ENCODE measurements at regions not wholly inside any gene's neighbourhood (a gene's known extent, or its start where the extent isn't known, plus 50 kb on each side); places are given as distances from the start of the nearest gene placed in this dataset.

GRCh38 chr10:35813219-35813618, 171.1 kb upstream of the FZD8 start:
- Mint-ChIP-seq H3K27ac (no peak overlapping the region), H3K4me1 (no peaks in the 10 kb centered on the region), H3K27me3 (no peaks in the 10 kb centered on the region), H3K9me3 (peaks cover 6 to 16% (median 9%) of the 10 kb centered on the region in 7 donors), H3K36me3 (no peaks in the 10 kb centered on the region), H3K4me3 (no peak overlapping the region)
- H3K27ac ChIP-seq (ENCODE audit: insufficient read depth, low read length, poor library complexity, severe bottlenecking) = no peak overlapping the region
- no peaks in the 10 kb centered on the region for H3K27me3 ChIP-seq (ENCODE audit: control insufficient read depth, insufficient read depth, low read length)
- DNase-seq (no peak), ATAC-seq (ENCODE audit: low read depth in 2 of 2) (no peak)
- H3K36me3 ChIP-seq (ENCODE audit: control insufficient read depth, insufficient read depth, low read length) = no peaks in the 10 kb centered on the region
- H3K9me3 ChIP-seq (ENCODE audit: control insufficient read depth in 2 of 2, low read length in 2 of 2) = no peaks in the 10 kb centered on the region
- no peak overlapping the region for H3K4me3 ChIP-seq (ENCODE audit: low read depth, low read length)
- H3K4me1 ChIP-seq (ENCODE audit: control insufficient read depth, insufficient read depth, low read length, poor library complexity, severe bottlenecking) = no peaks in the 10 kb centered on the region

DNA sequence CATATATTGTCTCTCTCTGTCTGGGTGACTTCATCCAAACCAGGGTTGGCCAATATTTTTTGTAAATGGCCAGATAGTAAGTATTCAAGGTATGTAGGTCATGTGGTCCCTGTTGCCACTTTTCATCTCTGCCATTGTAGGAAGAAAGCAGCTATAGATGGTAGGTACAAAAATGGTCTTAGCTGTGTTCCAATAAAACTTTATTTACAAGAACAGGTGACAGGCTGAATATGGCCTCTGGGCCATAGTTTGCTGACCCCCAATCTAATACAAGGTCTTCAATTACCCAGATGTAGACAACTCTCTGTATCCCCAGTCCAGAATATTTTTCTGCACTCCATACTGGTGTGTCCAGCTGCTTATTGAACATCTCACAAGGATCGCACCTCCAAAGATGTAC, 166.2 kb upstream of the FZD8 start:
- no peak for DNase-seq
- H3K27me3 Mint-ChIP-seq = no peaks in the 10 kb centered on the region

GRCh38 chr10:35803046-35803445, 160.9 kb upstream of the FZD8 start:
- no peak overlapping the region for H3K4me3 ChIP-seq (ENCODE audit: low read depth, low read length)
- no peaks in the 10 kb centered on the region for H3K36me3 Mint-ChIP-seq
- no peak overlapping the region for H3K27ac ChIP-seq (ENCODE audit: insufficient read depth, low read length, poor library complexity, severe bottlenecking)
- no peak overlapping the region for H3K27ac Mint-ChIP-seq
- DNase-seq = no peak
- H3K9me3 ChIP-seq (ENCODE audit: control insufficient read depth in 2 of 2, low read length in 2 of 2) = no peaks in the 10 kb centered on the region
- ATAC-seq (ENCODE audit: low read depth in 2 of 2) = no peak
- H3K4me1 ChIP-seq (ENCODE audit: control insufficient read depth, insufficient read depth, low read length, poor library complexity, severe bottlenecking) = no peaks in the 10 kb centered on the region
- H3K36me3 ChIP-seq (ENCODE audit: control insufficient read depth, insufficient read depth, low read length) = no peaks in the 10 kb centered on the region
- peaks cover 0 to 3% (median 0%) of the 10 kb centered on the region in 7 donors for H3K9me3 Mint-ChIP-seq
- no peaks in the 10 kb centered on the region for H3K4me1 Mint-ChIP-seq
- no peaks in the 10 kb centered on the region for H3K27me3 ChIP-seq (ENCODE audit: control insufficient read depth, insufficient read depth, low read length)
- no peaks in the 10 kb centered on the region for H3K27me3 Mint-ChIP-seq
- no peak overlapping the region for H3K4me3 Mint-ChIP-seq

More for the DNA sequence above, 166.2 kb upstream of the FZD8 start:
- no peaks in the 10 kb centered on the region for H3K36me3 Mint-ChIP-seq
- peak overlapping the region in 1 of 3 donors; percentile 5 for H3K27ac Mint-ChIP-seq
- peaks cover 2 to 12% (median 6%) of the 10 kb centered on the region in 7 donors for H3K9me3 Mint-ChIP-seq
- no peaks in the 10 kb centered on the region for H3K4me1 ChIP-seq (ENCODE audit: control insufficient read depth, insufficient read depth, low read length, poor library complexity, severe bottlenecking)
- no peak overlapping the region for H3K4me3 ChIP-seq (ENCODE audit: low read depth, low read length)
- no peaks in the 10 kb centered on the region for H3K27me3 ChIP-seq (ENCODE audit: control insufficient read depth, insufficient read depth, low read length)
- H3K4me1 Mint-ChIP-seq = no peaks in the 10 kb centered on the region
- H3K27ac ChIP-seq (ENCODE audit: insufficient read depth, low read length, poor library complexity, severe bottlenecking) = no peak overlapping the region
- H3K9me3 ChIP-seq (ENCODE audit: control insufficient read depth in 2 of 2, low read length in 2 of 2) = no peaks in the 10 kb centered on the region
- H3K4me3 Mint-ChIP-seq = no peak overlapping the region
- H3K36me3 ChIP-seq (ENCODE audit: control insufficient read depth, insufficient read depth, low read length) = no peaks in the 10 kb centered on the region
- no peak for ATAC-seq (ENCODE audit: low read depth in 2 of 2)

DNA sequence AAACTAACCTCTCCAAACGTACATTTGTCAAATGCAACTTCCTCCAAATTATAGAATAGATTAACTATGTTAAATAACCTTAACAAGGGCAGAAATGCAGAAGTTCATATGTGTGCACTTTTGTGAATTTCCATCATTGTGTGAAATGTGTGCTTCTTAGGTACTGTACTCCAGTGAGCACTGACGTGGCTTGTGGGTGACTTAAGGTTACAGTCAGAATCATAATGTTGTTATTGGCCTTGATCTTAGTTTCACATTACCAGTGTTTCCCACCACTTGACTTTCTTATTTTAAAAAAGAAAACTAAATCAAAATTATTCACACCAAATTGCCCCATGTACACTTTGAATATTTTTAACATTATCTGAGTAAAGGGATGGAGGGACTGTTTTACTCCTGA, 155.1 kb upstream of the FZD8 start:
- H3K9me3 ChIP-seq (ENCODE audit: control insufficient read depth in 2 of 2, low read length in 2 of 2) = no peaks in the 10 kb centered on the region
- H3K4me1 Mint-ChIP-seq = no peaks in the 10 kb centered on the region
- no peaks in the 10 kb centered on the region for H3K27me3 Mint-ChIP-seq
- DNase-seq (no peak), ATAC-seq (ENCODE audit: low read depth in 2 of 2) (no peak)
- H3K4me1 ChIP-seq (ENCODE audit: control insufficient read depth, insufficient read depth, low read length, poor library complexity, severe bottlenecking) = no peaks in the 10 kb centered on the region
- H3K4me3 ChIP-seq (ENCODE audit: low read depth, low read length) = no peak overlapping the region
- no peak overlapping the region for H3K4me3 Mint-ChIP-seq
- no peak overlapping the region for H3K27ac ChIP-seq (ENCODE audit: insufficient read depth, low read length, poor library complexity, severe bottlenecking)
- H3K36me3 ChIP-seq (ENCODE audit: control insufficient read depth, insufficient read depth, low read length) = no peaks in the 10 kb centered on the region
- no peaks in the 10 kb centered on the region for H3K36me3 Mint-ChIP-seq
- H3K27me3 ChIP-seq (ENCODE audit: control insufficient read depth, insufficient read depth, low read length) = no peaks in the 10 kb centered on the region
- peaks cover 0 to 2% (median 0%) of the 10 kb centered on the region in 7 donors for H3K9me3 Mint-ChIP-seq
- H3K27ac Mint-ChIP-seq = no peak overlapping the region

- H3K9me3 ChIP-seq (ENCODE audit: control insufficient read depth in 2 of 2, low read length in 2 of 2) = no peaks in the 10 kb centered on the region
- H3K27ac ChIP-seq (ENCODE audit: insufficient read depth, low read length, poor library complexity, severe bottlenecking) = no peak overlapping the region
- H3K36me3 ChIP-seq (ENCODE audit: control insufficient read depth, insufficient read depth, low read length) = no peaks in the 10 kb centered on the region
- Mint-ChIP-seq H3K36me3 (no peaks in the 10 kb centered on the region), H3K27me3 (no peaks in the 10 kb centered on the region), H3K27ac (no peak overlapping the region), H3K4me1 (no peaks in the 10 kb centered on the region), H3K9me3 (peaks cover 0 to 2% (median 0%) of the 10 kb centered on the region in 7 donors), H3K4me3 (no peak overlapping the region)
- DNase-seq (no peak), ATAC-seq (ENCODE audit: low read depth in 2 of 2) (no peak)
- no peaks in the 10 kb centered on the region for H3K27me3 ChIP-seq (ENCODE audit: control insufficient read depth, insufficient read depth, low read length)
- H3K4me1 ChIP-seq (ENCODE audit: control insufficient read depth, insufficient read depth, low read length, poor library complexity, severe bottlenecking) = no peaks in the 10 kb centered on the region
- no peak overlapping the region for H3K4me3 ChIP-seq (ENCODE audit: low read depth, low read length)
These were observed 153.2 kb upstream of the FZD8 start for GRCh38 chr10:35795131-35795824.

- H3K4me3 ChIP-seq (ENCODE audit: low read depth, low read length) = no peak overlapping the region
- no peak for DNase-seq
- no peaks in the 10 kb centered on the region for H3K4me1 Mint-ChIP-seq
- H3K36me3 ChIP-seq (ENCODE audit: control insufficient read depth, insufficient read depth, low read length) = no peaks in the 10 kb centered on the region
- no peak overlapping the region for H3K27ac ChIP-seq (ENCODE audit: insufficient read depth, low read length, poor library complexity, severe bottlenecking)
- no peaks in the 10 kb centered on the region for H3K27me3 ChIP-seq (ENCODE audit: control insufficient read depth, insufficient read depth, low read length)
- H3K4me1 ChIP-seq (ENCODE audit: control insufficient read depth, insufficient read depth, low read length, poor library complexity, severe bottlenecking) = no peaks in the 10 kb centered on the region
- no peak for ATAC-seq (ENCODE audit: low read depth in 2 of 2)
- no peak overlapping the region for H3K4me3 Mint-ChIP-seq
- H3K27me3 Mint-ChIP-seq = no peaks in the 10 kb centered on the region
- H3K9me3 ChIP-seq (ENCODE audit: control insufficient read depth in 2 of 2, low read length in 2 of 2) = no peaks in the 10 kb centered on the region
- H3K9me3 Mint-ChIP-seq = peaks cover 0 to 4% (median 0%) of the 10 kb centered on the region in 7 donors
- no peak overlapping the region for H3K27ac Mint-ChIP-seq
- H3K36me3 Mint-ChIP-seq = no peaks in the 10 kb centered on the region
These were observed 152.6 kb upstream of the FZD8 start for GRCh38 chr10:35794703-35795102.

DNA sequence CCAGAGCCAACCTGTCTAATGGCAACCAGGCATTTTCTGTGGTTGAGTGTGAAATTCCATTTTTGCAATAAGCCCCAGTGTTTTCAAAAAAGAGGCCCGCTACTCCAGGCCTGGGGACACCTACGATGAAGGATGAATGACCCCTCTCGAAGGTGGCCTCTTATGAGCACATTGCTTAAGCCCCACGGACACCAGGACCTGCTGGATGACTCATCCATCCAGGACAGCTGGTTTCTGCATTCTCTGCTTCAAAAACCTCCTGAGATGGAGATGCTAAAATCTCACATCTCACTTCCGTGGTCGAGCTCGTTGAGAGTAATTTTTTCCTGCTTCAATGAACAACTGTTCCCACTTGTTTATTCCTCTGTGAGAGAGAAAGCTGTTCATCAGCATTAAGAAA, 150.2 kb upstream of the FZD8 start:
- DNase-seq (no peak), ATAC-seq (ENCODE audit: low read depth in 2 of 2) (no peak)
- H3K9me3 ChIP-seq (ENCODE audit: control insufficient read depth in 2 of 2, low read length in 2 of 2) = peaks cover 0 to 8% of the 10 kb centered on the region in 2 experiments
- H3K27ac Mint-ChIP-seq = no peak overlapping the region
- peaks cover 0 to 5% (median 1%) of the 10 kb centered on the region in 7 donors for H3K9me3 Mint-ChIP-seq
- H3K36me3 ChIP-seq (ENCODE audit: control insufficient read depth, insufficient read depth, low read length) = no peaks in the 10 kb centered on the region
- H3K27ac ChIP-seq (ENCODE audit: insufficient read depth, low read length, poor library complexity, severe bottlenecking) = no peak overlapping the region
- no peak overlapping the region for H3K4me3 ChIP-seq (ENCODE audit: low read depth, low read length)
- no peaks in the 10 kb centered on the region for H3K27me3 Mint-ChIP-seq
- no peaks in the 10 kb centered on the region for H3K4me1 ChIP-seq (ENCODE audit: control insufficient read depth, insufficient read depth, low read length, poor library complexity, severe bottlenecking)
- H3K27me3 ChIP-seq (ENCODE audit: control insufficient read depth, insufficient read depth, low read length) = no peaks in the 10 kb centered on the region
- no peaks in the 10 kb centered on the region for H3K4me1 Mint-ChIP-seq
- no peaks in the 10 kb centered on the region for H3K36me3 Mint-ChIP-seq
- no peak overlapping the region for H3K4me3 Mint-ChIP-seq

DNA sequence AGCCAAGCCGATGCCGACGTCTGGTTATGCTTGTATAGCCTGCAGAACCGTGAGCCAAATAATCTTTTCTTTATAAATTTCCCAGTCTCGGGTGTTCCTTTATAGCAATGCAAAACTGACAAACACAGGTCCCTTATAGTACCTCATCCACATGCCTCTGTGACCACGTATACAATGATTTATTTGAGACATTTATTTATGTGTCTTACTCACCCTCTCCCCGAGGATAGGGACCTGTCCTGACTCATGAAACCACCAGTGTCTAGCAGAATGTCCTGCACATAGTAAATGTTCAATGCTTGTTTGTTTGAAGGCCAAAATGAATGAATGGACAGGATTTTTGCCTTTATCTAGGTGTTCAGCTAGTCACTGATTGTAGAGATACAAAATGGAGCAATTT, 147.9 kb upstream of the FZD8 start:
- peaks cover 0 to 16% (median 4%) of the 10 kb centered on the region in 7 donors for H3K9me3 Mint-ChIP-seq
- H3K36me3 ChIP-seq (ENCODE audit: control insufficient read depth, insufficient read depth, low read length) = no peaks in the 10 kb centered on the region
- peaks cover 0 to 9% of the 10 kb centered on the region in 2 experiments for H3K9me3 ChIP-seq (ENCODE audit: control insufficient read depth in 2 of 2, low read length in 2 of 2)
- H3K27ac ChIP-seq (ENCODE audit: insufficient read depth, low read length, poor library complexity, severe bottlenecking) = no peak overlapping the region
- H3K36me3 Mint-ChIP-seq = no peaks in the 10 kb centered on the region
- H3K4me1 ChIP-seq (ENCODE audit: control insufficient read depth, insufficient read depth, low read length, poor library complexity, severe bottlenecking) = no peaks in the 10 kb centered on the region
- no peak overlapping the region for H3K4me3 ChIP-seq (ENCODE audit: low read depth, low read length)
- H3K4me3 Mint-ChIP-seq = peak overlapping the region in 1 of 4 donors; percentile 70
- ATAC-seq (ENCODE audit: low read depth in 2 of 2) (no peak), DNase-seq (no peak)
- H3K27me3 ChIP-seq (ENCODE audit: control insufficient read depth, insufficient read depth, low read length) = no peaks in the 10 kb centered on the region
- H3K4me1 Mint-ChIP-seq = no peaks in the 10 kb centered on the region
- no peaks in the 10 kb centered on the region for H3K27me3 Mint-ChIP-seq
- no peak overlapping the region for H3K27ac Mint-ChIP-seq
